Breast epithelium (tissue), 4 donors: ENCODE measurements at regions not wholly inside any gene's neighbourhood (a gene's known extent, or its start where the extent isn't known, plus 50 kb on each side); places are given as distances from the start of the nearest gene placed in this dataset.

ENCODE experiments used
- DNase-seq, 2 donors: peaks; one replicate each; pipeline ENCODE4 v3.0.0-alpha.2; 2019; ENCODE audit warnings: low spot score in 2 of 2
- H3K27ac ChIP-seq, 2 donors: fragments of 200-600 bp; sonication (generic) in 1 of 2; one replicate each; pipeline ENCODE4 v1.5.1; 2016 to 2019; ENCODE audit warnings: mild to moderate bottlenecking in 1 of 2
- H3K27me3 ChIP-seq, 2 donors: fragments of 200-600 bp; sonication (generic) in 1 of 2; one replicate each; pipeline versions ENCODE4 v1.5.1 to v1.6.0; 2017 to 2019; ENCODE audit warnings: control low read depth in 1 of 2, mild to moderate bottlenecking in 1 of 2
- H3K36me3 ChIP-seq: fragments of 200-600 bp; one replicate; pipeline ENCODE4 v1.5.1; 2019
- H3K4me1 ChIP-seq, 2 donors: fragments of 200-600 bp; sonication (generic); one replicate each; pipeline ENCODE4 v1.5.1; 2016 to 2019; ENCODE audit warnings: control low read depth in 1 of 2
- H3K4me3 ChIP-seq, 3 donors: fragments of 200-600 bp; sonication (generic); 1 replicate in 2 of 3; 2 replicates in 1 of 3; pipeline ENCODE4 v1.5.1; 2016 to 2019; ENCODE audit warnings: mild to moderate bottlenecking in 3 of 3, moderate library complexity in 2 of 3
- H3K9me3 ChIP-seq, 2 donors: fragments of 200-600 bp; sonication (generic) in 1 of 2; one replicate each; pipeline ENCODE4 v1.5.1; 2016 to 2019; ENCODE audit warnings: control low read depth in 1 of 2
- CTCF ChIP-seq, 3 donors: fragments of 450-650 bp; IDR thresholded peaks; one replicate each; pipeline ENCODE4 v1.5.1; 2016 to 2017; ENCODE audit warnings: antibody characterized with exemption in 3 of 3, mild to moderate bottlenecking in 3 of 3, moderate library complexity in 3 of 3
- POLR2A ChIP-seq: fragments of 450-650 bp; IDR thresholded peaks from one replicate; pipeline ENCODE4 v1.6.1; 2016; ENCODE audit warnings: antibody characterized with exemption, mild to moderate bottlenecking, moderate library complexity
- POLR2AphosphoS5 ChIP-seq, 3 donors: sonication (generic); formaldehyde crosslinking; IDR thresholded peaks; one replicate each; pipeline ENCODE4 v1.6.1; 2017; ENCODE audit warnings: antibody characterized with exemption in 3 of 3
- intact Hi-C: fragments of 100-400 bp; cut with DNase I; formaldehyde crosslinking; loops from one replicate; pipeline ENCODE4 v1.15.1; 2023; ENCODE audit warnings: low total_unique reads

DNA sequence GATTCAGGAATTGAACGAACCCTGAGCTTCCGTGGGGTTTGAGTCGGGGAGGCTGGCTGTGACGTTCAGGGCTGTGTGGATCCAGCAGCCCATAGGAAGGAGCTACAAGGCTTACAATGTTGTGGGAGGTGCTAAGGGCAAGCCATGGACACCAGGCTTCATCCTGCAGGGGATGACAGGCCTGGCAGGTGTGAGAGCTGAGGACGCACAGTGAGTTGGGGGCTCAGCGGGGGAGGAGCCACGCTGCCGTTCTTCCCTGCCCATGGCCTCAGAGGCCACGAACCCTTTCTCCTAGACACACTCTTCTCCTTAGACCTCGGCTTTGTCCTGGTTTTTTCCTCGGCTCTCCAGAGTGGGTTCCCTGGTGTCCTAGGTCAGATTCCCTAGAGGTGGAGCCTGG, 78.1 kb upstream of the SLC22A11 start:
- Histone ChIP-seq H3K36me3 (no peaks in the 10 kb centered on the region), H3K27ac (no peak overlapping the region), H3K27me3 (peaks cover 0 to 8% of the 10 kb centered on the region in 2 donors), H3K9me3 (no peaks in the 10 kb centered on the region), H3K4me1 (no peaks in the 10 kb centered on the region), H3K4me3 (no peak overlapping the region)
- DNase-seq, result no peak
- TF ChIP-seq CTCF (IDR thresholded peaks at IDR 0.05) (no peak), POLR2A (no peak), POLR2AphosphoS5 (IDR thresholded peaks at IDR 0.05) (no peak)
- intact Hi-C loops, result loop anchor here (5.0 kb wide), 1 partner anchor 280 kb away; no protein-coding TSS in a partner anchor

DNA sequence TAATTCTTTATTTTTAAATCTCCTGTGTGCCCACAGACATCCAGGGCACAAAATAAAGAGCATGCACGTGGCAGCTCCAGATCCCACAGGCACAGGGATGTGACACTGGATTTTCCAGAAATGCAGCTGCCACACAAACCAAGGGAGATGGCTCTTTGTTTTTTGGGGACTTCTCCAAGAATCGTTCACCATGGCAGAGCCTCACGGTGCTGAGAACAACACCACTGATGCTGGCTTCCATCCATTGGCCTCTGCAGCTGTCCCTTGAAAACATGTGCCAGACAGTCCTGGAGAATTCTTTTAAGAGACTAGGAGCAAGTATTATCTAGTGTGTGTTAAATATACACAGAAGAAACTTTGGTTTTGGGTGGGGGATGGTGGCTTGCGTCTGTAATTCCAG, 73.2 kb upstream of the SLC22A11 start:
- no peak overlapping the region for H3K4me3 ChIP-seq
- H3K36me3 ChIP-seq, result no peaks in the 10 kb centered on the region
- H3K4me1 ChIP-seq, result no peaks in the 10 kb centered on the region
- TF ChIP-seq POLR2A (no peak), POLR2AphosphoS5 (IDR thresholded peaks at IDR 0.05) (no peak)
- H3K27ac ChIP-seq, result no peak overlapping the region
- no peaks in the 10 kb centered on the region for H3K9me3 ChIP-seq
- DNase-seq, result no peak
- H3K27me3 ChIP-seq, result peaks cover 0 to 29% of the 10 kb centered on the region in 2 donors
- intact Hi-C loops, result no loop called here

- Histone ChIP-seq H3K27me3 (peaks cover 0 to 22% of the 10 kb centered on the region in 2 donors), H3K27ac (no peak overlapping the region), H3K36me3 (no peaks in the 10 kb centered on the region), H3K9me3 (no peaks in the 10 kb centered on the region), H3K4me1 (no peaks in the 10 kb centered on the region), H3K4me3 (no peak overlapping the region)
- TF ChIP-seq POLR2AphosphoS5 (IDR thresholded peaks at IDR 0.05), result no peak
- intact Hi-C loops, result no loop called here
- no peak for DNase-seq
Measured at GRCh38 chr11:64484191-64485022, 71.3 kb upstream of the SLC22A11 start.

- intact Hi-C loops, result no loop called here
- Histone ChIP-seq H3K27me3 (peaks cover 0 to 29% of the 10 kb centered on the region in 2 donors), H3K27ac (no peak overlapping the region)
Measured at GRCh38 chr11:64485074-64485473, 70.7 kb upstream of the SLC22A11 start.

GRCh38 chr11:64489831-64490441, 65.8 kb upstream of the SLC22A11 start:
- no peak overlapping the region for H3K4me3 ChIP-seq
- H3K27ac ChIP-seq, result no peak overlapping the region
- intact Hi-C loops, result no loop called here
- no peaks in the 10 kb centered on the region for H3K36me3 ChIP-seq
- no peaks in the 10 kb centered on the region for H3K9me3 ChIP-seq
- H3K4me1 ChIP-seq, result no peaks in the 10 kb centered on the region
- DNase-seq, result peak in 1 of 2 donors; percentile 23
- H3K27me3 ChIP-seq, result peaks cover 0 to 34% of the 10 kb centered on the region in 2 donors
- TF ChIP-seq POLR2A, result no peak
- TF ChIP-seq POLR2AphosphoS5 (IDR thresholded peaks at IDR 0.05), result no peak
- TF ChIP-seq CTCF (IDR thresholded peaks at IDR 0.05), result peak in 2 of 3 donors; percentile 18 to 50

More at GRCh38 chr11:64485074-64485473, 70.7 kb upstream of the SLC22A11 start:
- DNase-seq, result no peak
- TF ChIP-seq POLR2A (no peak), POLR2AphosphoS5 (IDR thresholded peaks at IDR 0.05) (no peak), CTCF (IDR thresholded peaks at IDR 0.05) (no peak)
- H3K4me1 ChIP-seq, result no peaks in the 10 kb centered on the region
- no peak overlapping the region for H3K4me3 ChIP-seq
- H3K36me3 ChIP-seq, result no peaks in the 10 kb centered on the region
- no peaks in the 10 kb centered on the region for H3K9me3 ChIP-seq
